Sigmoid colon (tissue), 4 donors: ENCODE measurements at regions not wholly inside any gene's neighbourhood (a gene's known extent, or its start where the extent isn't known, plus 50 kb on each side); places are given as distances from the start of the nearest gene placed in this dataset.

Source experiments
- EP300 ChIP-seq, 4 donors: sonication (generic); formaldehyde crosslinking; IDR thresholded peaks; one replicate each; pipeline ENCODE4 v1.6.1; 2017; ENCODE audit warnings: antibody characterized with exemption in 4 of 4
- POLR2A ChIP-seq, 2 donors: fragments of 450-650 bp; IDR thresholded peaks; one replicate each; pipeline ENCODE4 v1.6.1; 2016; ENCODE audit warnings: antibody characterized with exemption in 2 of 2, mild to moderate bottlenecking in 2 of 2, moderate library complexity in 2 of 2
- POLR2AphosphoS5 ChIP-seq, 4 donors: sonication (generic); formaldehyde crosslinking; IDR thresholded peaks; one replicate each; pipeline ENCODE4 v1.6.1; 2017; ENCODE audit warnings: antibody characterized with exemption in 4 of 4
- TF ChIP-seq, protein P1 (sequence below), 4 experiments: fragments of 450-650 bp in 3 of 4; fragments of 200-600 bp in 1 of 4; IDR thresholded peaks; one replicate each; pipeline ENCODE4 v1.5.1; 2016 to 2019; ENCODE audit warnings: antibody characterized with exemption in 4 of 4, mild to moderate bottlenecking in 3 of 4, moderate library complexity in 2 of 4

- TF ChIP-seq, protein P1, sequence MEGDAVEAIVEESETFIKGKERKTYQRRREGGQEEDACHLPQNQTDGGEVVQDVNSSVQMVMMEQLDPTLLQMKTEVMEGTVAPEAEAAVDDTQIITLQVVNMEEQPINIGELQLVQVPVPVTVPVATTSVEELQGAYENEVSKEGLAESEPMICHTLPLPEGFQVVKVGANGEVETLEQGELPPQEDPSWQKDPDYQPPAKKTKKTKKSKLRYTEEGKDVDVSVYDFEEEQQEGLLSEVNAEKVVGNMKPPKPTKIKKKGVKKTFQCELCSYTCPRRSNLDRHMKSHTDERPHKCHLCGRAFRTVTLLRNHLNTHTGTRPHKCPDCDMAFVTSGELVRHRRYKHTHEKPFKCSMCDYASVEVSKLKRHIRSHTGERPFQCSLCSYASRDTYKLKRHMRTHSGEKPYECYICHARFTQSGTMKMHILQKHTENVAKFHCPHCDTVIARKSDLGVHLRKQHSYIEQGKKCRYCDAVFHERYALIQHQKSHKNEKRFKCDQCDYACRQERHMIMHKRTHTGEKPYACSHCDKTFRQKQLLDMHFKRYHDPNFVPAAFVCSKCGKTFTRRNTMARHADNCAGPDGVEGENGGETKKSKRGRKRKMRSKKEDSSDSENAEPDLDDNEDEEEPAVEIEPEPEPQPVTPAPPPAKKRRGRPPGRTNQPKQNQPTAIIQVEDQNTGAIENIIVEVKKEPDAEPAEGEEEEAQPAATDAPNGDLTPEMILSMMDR (IDR thresholded peaks at IDR 0.05) = no peak
- TF ChIP-seq EP300 (IDR thresholded peaks at IDR 0.05) (no peak), POLR2A (IDR thresholded peaks at IDR 0.05) (no peak), POLR2AphosphoS5 (IDR thresholded peaks at IDR 0.05) (no peak)
These were observed 107.9 kb upstream of the GNAI1 start for GRCh38 chr7:80026766-80027165.
